ENCODE measurements at regions not wholly inside any gene's neighbourhood (a gene's known extent, or its start where the extent isn't known, plus 50 kb on each side); places are given as distances from the start of the nearest gene placed in this dataset.
"Not testable (repeated sequence)": the region's sequence is repeated elsewhere in the genome, so short reads cannot be mapped to it uniquely, and the experiment has no call there.

GRCh38 chr10:8352171-8353075 lies 297.9 kb downstream of the GATA3 start:
- intact Hi-C loops (cut with DNase I) = no loop called here

GRCh38 chr10:8356283-8356682 lies 301.8 kb downstream of the GATA3 start:
- DNase-seq (no peak), ATAC-seq (ENCODE audit: poor library complexity) (no peak)
- intact Hi-C loops (cut with DNase I) = no loop called here

More at GRCh38 chr10:8352171-8353075, 297.9 kb downstream of the GATA3 start:
- DNase-seq (no peak), ATAC-seq (ENCODE audit: poor library complexity) (no peak)

DNA sequence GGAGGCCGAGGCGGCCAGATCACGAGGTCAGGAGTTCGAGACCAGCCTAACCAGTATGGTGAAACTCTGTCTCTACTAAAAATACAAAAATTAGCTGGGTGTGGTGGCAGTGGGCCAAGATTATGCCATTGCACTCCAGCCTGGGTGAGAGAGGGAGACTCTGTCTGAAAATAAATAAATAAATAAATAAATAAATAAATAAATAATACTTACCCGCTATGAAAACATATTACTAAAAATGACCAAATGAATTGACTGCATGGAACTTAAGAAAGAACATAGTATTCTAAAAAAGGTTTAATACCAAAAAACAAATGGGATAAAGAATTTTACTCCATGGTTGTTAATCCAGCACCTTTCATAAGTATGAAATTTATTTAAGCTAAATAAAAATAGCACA lies 305.0 kb downstream of the GATA3 start:
- intact Hi-C loops (cut with DNase I) = no loop called here
- ATAC-seq (ENCODE audit: poor library complexity) (no peak), DNase-seq (no peak)

GRCh38 chr10:8360365-8360764 lies 305.9 kb downstream of the GATA3 start:
- intact Hi-C loops (cut with DNase I) = no loop called here
- no peak for DNase-seq
- no peak for ATAC-seq (ENCODE audit: poor library complexity)

- DNase-seq (no peak), ATAC-seq (ENCODE audit: poor library complexity) (no peak)
- intact Hi-C loops (cut with DNase I) = no loop called here
Measured at GRCh38 chr10:8360814-8361509, 306.5 kb downstream of the GATA3 start.

DNA sequence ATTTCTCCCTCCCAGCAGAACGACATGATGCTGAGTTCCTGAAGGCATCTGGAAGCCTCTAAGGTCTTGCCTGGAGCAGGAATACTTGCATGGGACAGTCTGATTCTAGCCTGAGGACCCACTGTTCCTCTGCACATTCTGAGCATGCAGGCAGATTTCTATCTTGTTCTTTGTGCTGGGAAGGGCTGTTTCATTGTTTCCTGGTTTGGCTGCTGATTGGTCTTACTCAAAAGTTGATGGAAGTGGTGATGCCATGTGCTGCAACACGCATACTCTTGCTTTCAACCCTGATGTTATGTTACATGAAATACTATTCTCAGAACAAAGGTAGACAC lies 307.0 kb downstream of the GATA3 start:
- intact Hi-C loops (cut with DNase I) = no loop called here

DNA sequence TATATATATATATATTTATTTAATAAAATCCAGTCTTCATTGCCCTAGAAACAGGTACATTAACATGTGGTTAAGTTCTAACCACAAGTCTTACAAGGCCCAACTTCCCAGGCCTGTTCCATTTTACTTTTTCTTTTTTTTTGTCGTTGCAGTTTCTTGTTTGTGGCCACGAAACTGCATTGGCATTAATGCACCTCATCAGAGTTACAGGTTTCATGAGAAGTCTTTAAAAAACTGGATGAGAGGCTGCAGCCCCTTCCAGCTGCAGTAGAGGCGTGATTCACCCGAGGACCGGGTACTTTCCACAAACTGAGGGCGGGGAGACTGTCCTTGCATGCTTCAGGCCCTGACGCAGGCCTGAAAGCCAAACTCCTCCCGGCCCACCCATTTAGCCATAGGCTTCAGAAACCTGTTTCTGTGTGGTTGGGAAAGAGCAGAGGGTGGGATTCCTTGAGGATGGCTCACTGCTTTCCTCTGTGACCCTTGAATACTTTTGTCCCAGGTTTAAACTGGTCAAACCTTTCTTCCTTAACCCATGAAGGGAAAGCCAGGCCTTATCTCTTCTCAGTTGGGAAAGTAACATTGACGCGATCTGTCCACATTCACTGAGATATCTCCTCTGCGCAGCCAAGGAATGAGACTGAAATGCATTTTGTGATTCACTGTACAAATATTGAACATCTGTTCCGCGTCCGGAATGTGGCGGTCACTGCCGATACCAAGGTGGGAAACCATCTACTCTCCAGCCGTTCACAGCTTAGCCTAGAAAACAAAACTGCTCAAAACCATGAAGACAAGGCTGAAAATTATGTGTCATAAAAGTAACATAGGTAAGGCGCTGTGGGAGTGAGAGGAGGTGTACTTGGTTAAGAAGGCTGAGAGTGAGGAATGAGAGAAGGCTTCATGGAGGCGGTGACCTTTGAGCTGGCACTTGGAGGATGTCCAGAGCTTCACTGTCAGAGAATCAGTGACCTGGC lies 311.7 kb downstream of the GATA3 start:
- no peak for ATAC-seq (ENCODE audit: poor library complexity)
- no peak for DNase-seq
- intact Hi-C loops (cut with DNase I) = no loop called here

More for the DNA sequence above, 307.0 kb downstream of the GATA3 start:
- ATAC-seq (ENCODE audit: poor library complexity) = no peak
- no peak for DNase-seq

DNA sequence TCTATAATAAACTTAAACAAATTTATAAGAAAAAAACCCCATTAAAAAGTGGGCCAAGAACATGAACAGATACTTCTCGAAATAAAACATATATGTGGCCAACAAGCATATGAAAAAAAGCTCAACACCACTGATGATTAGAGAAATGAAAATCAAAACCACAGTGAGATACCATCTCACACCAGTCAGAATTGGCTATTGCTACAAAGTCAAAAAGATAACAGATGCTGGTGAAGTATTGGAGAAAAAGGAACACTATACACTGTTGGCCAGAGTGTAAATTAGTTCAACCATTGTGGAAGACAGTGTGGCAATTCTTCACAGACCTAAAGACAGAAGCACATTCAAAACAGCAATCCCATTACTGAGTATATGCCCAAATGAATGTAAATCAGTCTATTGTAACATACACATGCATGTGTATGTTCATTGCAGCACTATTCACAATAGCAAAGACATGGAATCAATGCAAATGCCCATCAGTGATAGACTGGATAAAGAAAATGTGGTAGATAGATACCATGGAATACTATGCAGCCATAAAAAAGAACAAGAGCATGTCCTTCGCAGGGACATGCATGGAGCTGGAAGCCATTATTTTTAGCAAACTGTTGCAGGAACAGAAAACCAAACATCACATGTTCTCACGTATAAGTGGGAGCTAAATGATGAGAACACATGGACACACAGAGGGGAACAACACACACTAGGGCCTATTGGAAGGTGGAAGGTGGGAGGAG lies 313.4 kb downstream of the GATA3 start:
- DNase-seq; intact Hi-C loops (cut with DNase I): not testable (repeated sequence)

GRCh38 chr10:8369666-8370065 lies 315.2 kb downstream of the GATA3 start:
- ATAC-seq (ENCODE audit: poor library complexity) (no peak), DNase-seq (no peak)
- intact Hi-C loops (cut with DNase I) = no loop called here

More for the DNA sequence above, 313.4 kb downstream of the GATA3 start:
- not testable (repeated sequence) for ATAC-seq (ENCODE audit: poor library complexity)

DNA sequence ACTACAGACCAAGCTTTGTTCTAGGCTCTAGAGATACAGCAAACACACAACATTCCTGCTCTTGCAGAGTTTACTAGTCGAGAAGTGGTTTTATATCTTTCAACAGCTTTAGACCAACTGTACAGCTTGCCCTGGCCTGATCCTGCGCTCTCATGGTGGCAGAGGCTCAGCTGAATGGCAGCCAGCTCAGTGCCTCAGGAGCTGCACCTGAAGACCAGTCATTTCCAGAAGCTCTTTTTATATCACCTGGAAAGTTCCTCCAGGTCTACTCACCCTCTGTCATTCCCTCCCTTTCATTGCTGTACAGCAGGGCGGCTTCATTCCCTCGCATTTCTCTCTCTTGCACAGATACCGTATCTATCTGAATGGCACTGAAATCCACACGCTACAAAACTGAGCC lies 319.8 kb downstream of the GATA3 start:
- no peak for DNase-seq
- ATAC-seq (ENCODE audit: poor library complexity) = no peak
- intact Hi-C loops (cut with DNase I) = no loop called here

- intact Hi-C loops (cut with DNase I) = no loop called here
- DNase-seq (no peak), ATAC-seq (ENCODE audit: poor library complexity) (no peak)
Measured at GRCh38 chr10:8375137-8375536, 320.6 kb downstream of the GATA3 start.

DNA sequence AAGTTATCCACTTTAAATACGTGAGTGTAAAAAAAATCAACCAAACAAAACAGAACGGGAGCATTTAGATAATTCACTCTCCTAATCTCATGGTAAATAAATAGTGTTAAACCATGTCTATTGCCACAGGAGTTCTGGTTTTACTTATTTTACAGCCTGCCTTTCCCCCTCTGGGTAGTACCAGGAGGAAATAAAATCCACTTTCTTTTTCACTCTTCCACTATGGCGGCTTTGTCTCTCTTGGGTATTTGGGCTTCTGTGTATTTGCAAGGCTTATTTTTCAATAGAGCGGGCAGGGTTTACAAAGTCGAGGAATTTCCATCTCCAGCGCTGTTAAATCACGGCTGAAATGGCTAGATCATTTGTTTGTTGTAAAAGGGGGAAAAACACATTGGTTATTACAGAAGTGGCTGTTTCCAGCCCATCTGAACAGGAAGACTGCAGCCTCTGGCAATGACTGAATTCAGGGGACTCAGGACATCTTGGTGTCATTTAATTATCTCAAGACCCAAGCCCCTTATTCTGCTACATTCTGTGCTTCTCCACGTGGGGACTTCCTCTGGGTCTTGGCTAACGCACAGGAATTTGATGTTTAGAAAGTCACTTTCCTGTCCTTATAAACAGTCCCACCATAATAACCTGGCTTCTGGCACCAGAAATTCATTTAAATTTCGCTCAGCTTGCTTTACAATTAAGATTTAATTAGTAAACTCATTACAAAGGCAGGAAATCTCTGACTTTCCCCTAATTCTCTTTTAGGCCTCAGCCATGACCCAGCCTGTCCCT lies 323.9 kb downstream of the GATA3 start:
- intact Hi-C loops (cut with DNase I) = no loop called here

DNA sequence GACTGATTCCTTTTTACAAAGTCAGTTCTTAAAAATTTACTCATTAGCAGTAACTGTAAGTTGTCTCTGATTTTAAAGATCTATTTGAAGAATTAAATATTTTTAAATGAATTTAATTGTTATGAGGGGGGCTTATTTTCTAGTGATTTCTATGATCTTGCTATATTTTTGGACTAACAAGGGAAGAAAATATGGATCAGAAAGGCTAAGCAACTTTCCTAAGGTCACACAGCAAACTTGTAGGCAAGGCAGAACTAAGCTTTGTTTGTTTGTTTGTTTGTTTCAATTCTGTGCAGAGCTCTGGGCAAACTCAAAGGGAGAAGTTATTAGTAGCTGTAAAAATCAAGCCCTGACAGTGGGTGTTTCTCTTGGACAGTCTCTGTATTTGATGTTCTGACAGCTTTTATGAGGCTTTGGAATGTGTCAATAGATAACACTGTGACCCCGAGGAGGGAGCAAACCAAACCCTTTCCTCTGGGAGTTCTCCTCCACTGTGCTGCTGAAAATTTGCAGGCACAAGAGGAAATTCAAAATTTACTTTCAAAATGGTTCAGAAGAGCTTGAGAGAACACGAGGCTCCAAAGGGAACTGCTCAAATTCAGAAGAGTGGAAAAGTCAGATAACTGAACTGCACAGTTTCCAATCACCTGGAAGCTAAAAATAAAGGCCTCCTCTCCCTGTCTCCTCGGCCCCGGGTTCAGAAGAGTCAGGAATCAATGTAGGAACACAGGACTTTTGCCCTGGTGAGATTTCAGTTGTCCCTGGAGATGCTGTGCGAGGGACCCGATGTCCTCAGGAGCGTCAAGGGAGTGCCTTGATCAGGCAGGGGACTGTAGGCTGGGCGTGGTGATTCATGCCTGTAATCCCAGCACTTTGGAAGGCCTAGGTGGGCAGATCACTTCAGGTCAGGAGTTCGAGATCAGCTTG lies 325.7 kb downstream of the GATA3 start:
- no peak for ATAC-seq (ENCODE audit: poor library complexity)
- no peak for DNase-seq
- intact Hi-C loops (cut with DNase I) = no loop called here

More for the DNA sequence above, 323.9 kb downstream of the GATA3 start:
- no peak for ATAC-seq (ENCODE audit: poor library complexity)
- no peak for DNase-seq

GRCh38 chr10:8380833-8381496 lies 326.5 kb downstream of the GATA3 start:
- DNase-seq = no peak
- ATAC-seq (ENCODE audit: poor library complexity) = no peak
- intact Hi-C loops (cut with DNase I) = no loop called here

- no peak for DNase-seq
- no peak for ATAC-seq (ENCODE audit: poor library complexity)
- intact Hi-C loops (cut with DNase I) = no loop called here
Measured at GRCh38 chr10:8386781-8387180, 332.3 kb downstream of the GATA3 start.

- ATAC-seq (ENCODE audit: poor library complexity) (no peak), DNase-seq (no peak)
- intact Hi-C loops (cut with DNase I) = no loop called here
Measured at GRCh38 chr10:8389630-8390029, 335.1 kb downstream of the GATA3 start.
